ENCODE measurements at regions not wholly inside any gene's neighbourhood (a gene's known extent, or its start where the extent isn't known, plus 50 kb on each side); places are given as distances from the start of the nearest gene placed in this dataset.

- no peak for DNase-seq
These were observed 161.0 kb upstream of the CDYL start for GRCh38 chr6:4615231-4615630.

DNA sequence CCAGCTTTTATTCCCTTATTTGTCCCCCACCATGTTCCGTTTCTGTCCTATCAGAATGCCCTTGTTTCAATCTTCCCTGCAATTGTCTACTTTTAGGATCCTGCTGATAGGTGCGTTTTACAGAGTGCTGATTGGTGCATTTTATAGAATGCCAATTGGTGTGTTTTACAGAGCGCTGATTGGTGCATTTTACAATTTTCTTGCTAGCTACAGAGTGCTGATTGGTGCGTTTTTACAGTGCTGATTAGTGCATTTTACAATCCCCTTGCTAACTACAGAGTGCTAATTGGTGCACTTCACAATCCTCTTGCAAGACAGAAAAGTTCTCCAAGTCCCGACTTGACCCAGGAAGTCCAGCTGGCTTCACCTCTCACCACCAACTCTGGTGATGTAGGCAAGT is 161.6 kb upstream of the CDYL start:
- no peak for DNase-seq

GRCh38 chr6:4613795-4614194 is 162.4 kb upstream of the CDYL start:
- no peak for DNase-seq

GRCh38 chr6:4613381-4613780 is 162.8 kb upstream of the CDYL start:
- no peak for DNase-seq

DNA sequence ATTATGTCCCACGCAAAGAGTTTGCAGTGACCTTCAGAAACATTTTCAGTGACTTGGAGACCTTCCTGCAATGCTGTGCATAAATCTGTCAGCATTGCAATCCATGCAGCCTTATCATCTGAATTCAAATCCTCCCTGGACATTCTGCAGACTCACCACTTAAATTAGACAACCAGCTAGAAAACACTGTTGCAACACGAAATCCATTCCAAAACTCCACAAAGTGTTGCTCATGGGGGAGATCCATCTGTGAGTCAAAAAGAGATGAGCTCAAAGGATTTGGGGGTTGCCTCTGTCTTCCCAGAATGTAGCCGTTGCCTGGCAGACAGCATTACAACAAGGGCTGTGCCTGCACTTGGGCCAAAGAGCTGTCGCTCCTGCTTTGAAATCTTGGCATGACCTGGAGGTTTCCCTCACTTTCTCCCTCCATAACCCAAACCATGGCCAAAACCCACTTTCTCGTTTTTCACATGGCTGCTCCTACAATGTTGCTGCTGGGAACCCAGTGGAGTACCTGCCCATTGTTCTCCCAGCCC is 163.5 kb upstream of the CDYL start:
- no peak for DNase-seq

GRCh38 chr6:4611429-4612129 is 164.6 kb upstream of the CDYL start:
- no peak for DNase-seq

DNA sequence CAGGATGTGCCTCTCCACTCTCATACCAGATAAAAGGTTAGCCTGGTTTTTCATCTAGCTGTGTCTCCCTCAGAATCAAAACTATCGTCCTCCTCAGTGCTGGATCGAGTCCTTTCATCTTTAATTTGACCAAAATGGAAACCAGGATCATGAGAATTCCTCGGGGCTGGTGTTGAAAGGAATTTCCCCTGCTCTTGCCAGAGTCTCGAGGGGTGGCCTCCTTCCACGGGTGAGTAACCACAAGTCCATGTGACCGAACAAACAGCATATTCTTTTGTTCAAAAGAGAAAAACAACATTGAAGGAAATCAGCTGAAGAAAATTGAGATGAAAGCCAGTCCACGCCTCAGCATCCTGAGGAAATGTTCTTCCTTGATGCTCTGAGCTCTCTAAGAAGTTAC is 165.9 kb upstream of the CDYL start:
- DNase-seq, result no peak

DNA sequence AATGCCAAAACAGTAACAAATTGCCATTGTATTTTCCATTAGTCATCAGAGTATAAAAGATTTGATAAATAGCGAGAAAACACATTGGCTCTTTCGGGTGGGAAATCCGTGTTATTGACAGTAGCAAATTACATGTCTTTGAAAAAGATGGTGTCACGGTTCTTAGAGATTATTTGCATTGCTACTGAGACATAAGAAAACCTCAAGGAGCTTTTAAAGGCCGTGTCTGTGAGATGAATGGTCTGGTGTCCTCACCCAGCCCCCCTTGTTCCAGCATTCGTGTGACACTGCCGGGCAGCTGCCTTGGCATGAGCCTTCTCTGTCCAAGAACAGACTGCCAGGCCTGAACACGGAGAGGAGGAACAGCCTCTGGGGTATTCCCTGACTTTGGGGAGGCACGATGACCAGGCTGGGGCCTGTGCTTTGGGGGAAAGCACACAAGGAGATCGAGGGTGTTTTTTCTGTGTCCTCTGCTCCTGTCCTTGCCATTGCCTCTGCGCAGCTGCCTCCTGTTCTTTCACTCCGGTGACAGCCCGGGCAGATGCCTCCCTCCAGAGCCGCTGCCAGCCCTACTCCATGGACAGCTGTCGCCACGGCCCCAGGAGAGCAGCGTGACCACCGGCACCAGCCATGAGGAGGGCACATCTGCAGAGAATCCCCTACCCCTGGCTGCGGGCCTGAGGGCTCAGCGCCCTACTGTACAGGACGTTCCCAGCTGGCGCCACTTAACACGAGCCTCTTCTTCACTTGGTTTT is 167.7 kb upstream of the CDYL start:
- no peak for DNase-seq

GRCh38 chr6:4607793-4608192 is 168.4 kb upstream of the CDYL start:
- no peak for DNase-seq

- DNase-seq, result peak; percentile 40
These were observed 169.1 kb upstream of the CDYL start for GRCh38 chr6:4606821-4607704.

GRCh38 chr6:4606016-4606415 is 170.2 kb upstream of the CDYL start:
- DNase-seq, result no peak

DNA sequence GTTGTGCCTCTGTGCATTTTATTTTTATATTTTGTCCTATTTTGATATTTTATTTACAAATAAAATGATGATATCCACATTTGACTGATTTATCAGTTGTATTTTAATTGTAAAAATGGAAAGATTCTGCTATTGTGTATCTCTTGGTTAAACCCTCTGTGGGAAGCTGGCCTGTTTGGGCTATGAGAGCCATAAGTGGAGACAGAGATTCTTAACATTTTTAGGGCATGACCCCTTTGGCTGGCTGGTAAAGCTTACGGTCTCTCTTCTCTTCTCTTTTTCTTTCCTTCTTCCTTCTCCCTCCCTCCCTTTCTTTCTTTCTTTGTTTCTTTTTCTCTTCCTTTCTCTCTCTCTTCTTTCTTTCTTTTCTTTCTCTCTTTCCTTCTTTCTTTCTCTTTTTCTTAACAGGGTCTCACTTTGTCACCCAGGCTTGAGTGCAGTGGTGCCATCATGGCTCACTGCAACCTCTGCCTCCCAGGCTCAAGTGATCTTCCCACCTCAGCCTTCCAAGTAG is 172.3 kb upstream of the CDYL start:
- DNase-seq, result no peak

DNA sequence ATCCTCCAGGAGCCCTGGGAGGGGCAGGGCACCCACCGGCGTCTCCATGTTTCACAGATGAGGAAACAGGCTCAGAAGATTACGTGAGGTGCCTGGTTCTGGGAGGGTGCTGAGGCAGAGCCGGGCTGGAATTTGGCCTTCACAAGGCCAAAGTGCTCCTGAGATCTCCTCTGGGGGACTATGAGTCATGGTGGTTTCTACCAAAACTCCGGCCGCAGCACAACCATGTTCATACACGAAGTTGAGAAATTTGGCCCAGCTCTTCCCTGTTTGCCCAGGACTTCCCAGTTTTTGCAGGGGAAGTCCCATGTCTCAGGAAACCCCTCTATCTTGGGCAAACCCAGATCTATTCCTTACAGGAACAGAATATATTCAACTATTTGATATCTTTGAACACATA is 172.9 kb upstream of the CDYL start:
- DNase-seq, result peak; percentile 88

- DNase-seq, result no peak
These were observed 176.3 kb upstream of the CDYL start for GRCh38 chr6:4599924-4600323.

DNA sequence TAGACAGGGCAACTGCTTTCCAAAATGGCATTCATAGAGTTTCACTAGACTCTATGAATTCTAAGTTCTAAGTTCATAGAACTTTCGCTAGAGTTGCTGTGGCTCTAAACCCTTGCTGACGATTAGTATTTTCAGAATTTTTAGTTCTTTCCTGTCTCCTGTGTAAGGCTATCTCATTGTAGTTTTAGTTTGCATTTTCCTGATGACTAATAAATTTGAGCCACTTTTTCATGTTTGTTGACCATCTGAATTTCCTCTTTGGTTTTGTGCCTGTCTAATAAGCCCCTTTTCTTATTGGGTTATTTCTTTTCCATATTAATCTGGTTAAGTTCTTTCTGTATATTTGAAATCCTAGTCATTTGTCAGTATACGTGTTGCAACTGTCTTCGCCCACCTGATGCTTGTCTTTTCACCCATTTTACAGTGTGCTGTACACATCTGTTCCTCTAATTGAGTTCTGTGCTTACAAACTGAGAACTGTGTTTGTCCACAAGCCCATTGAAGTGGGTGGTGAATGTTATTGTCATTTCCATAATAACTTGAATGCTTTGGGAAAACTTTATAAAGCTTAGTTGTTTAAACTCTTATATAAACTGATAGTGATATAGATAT is 177.7 kb upstream of the CDYL start:
- DNase-seq, result no peak

GRCh38 chr6:4593951-4594350 is 182.3 kb upstream of the CDYL start:
- peak; percentile 24 for DNase-seq

DNA sequence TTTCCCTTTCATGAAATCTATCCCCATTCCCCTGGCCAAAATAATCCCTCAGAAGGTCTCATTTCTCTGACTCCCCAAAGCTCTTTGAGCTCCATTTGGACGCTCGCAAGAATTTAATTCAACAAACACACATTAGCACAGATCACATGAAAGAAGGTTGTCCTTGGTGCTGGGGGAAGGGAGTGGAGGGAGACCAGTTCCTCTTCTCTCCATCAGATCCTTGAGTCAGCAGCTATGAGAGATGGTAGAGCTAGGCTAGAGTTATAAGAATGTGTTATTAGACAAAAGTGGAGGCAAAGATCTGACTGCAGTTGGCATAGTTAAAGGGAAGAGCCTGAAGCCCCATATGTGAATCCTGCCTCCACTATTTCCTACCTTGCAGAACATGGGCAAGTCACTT is 184.2 kb upstream of the CDYL start:
- no peak for DNase-seq

- DNase-seq, result no peak
These were observed 185.0 kb upstream of the CDYL start for GRCh38 chr6:4591218-4591617.

- DNase-seq, result no peak
These were observed 186.9 kb upstream of the CDYL start for GRCh38 chr6:4589295-4589694.

- no peak for DNase-seq
These were observed 187.6 kb upstream of the CDYL start for GRCh38 chr6:4588581-4588980.

DNA sequence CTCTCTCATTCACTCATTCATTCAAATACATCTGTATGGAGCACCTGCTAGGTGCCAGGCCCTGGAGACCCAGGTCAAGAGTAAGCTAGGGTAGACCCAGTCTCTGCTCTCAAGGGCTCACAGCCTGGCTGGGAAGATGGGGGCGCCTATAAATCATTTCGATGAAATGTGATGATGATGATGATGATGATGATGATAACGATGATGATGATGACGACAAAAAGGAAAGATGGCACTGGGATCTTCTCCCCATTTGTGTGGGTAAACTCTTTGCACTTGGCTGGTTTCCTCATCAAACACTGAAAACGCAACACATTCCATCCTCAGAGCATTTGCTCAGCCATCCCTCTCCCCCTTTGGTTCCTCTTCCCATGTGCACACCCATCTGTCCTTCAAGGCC is 188.0 kb upstream of the CDYL start:
- no peak for DNase-seq

DNA sequence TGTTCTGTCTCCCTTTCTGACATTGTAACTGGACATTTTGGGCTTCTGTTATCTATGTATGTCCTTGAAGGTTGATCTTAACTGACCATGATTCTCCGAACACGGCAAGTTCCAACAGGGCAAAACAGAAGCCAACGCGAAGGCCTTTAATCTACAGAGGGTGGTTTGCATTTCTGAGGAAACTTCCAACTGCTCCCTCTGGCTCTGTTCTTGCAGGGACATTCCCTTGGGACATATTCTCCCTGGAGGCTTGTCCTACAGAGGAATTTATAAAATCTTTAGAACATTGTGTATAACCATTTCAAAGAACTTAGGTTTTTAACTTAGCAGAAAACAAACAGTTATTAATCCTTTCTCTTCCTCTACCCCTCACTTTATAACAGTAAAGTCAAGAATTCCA is 189.0 kb upstream of the CDYL start:
- no peak for DNase-seq

DNA sequence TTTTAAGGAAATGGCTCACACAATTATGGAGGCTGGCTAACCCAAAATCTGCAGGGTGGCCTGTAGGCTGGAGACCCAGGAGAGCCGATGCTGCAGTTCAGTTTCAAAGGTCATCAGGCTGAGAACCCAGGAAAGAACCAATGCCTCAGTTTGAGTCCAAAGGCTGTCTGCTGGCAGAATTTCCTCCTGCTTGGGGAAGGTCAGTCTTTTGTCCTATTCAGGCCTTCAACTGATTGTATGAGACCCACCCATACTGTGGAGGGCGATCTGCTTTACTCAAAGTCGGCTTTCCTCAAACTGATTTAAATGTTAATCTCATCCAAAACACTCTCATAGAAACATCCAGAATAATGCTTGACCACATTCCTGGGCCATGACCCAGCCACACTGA is 189.7 kb upstream of the CDYL start:
- DNase-seq, result no peak
